Activated CD4-positive, alpha-beta memory T cell treated with anti-CD3 and anti-CD28 coated beads for 36 hours (primary cell): ENCODE measurements at regions not wholly inside any gene's neighbourhood (a gene's known extent, or its start where the extent isn't known, plus 50 kb on each side); places are given as distances from the start of the nearest gene placed in this dataset.

Experiments used
- CTCF ChIA-PET: fragments of 350-600 bp; sonication (Branson Sonifier 250); formaldehyde crosslinking; loops from one replicate; lab custom pipeline; 2021; ENCODE audit warnings: antibody characterized with exemption, inconsistent platforms; lab: Charles Lee
- POLR2A ChIA-PET: fragments of 350-600 bp; sonication (Branson Sonifier 250); formaldehyde crosslinking; loops from one replicate; lab custom pipeline; 2021; ENCODE audit warnings: antibody characterized with exemption; lab: Charles Lee
- DNase-seq: peaks from one replicate; pipeline ENCODE4 v3.0.0-alpha.2; 2020
- H3K27ac Mint-ChIP-seq: one replicate; pipeline ENCODE4 v1.8.0; 2021; ENCODE audit warnings: mixed read lengths
- H3K27me3 Mint-ChIP-seq: one replicate; pipeline ENCODE4 v1.8.0; 2021; ENCODE audit warnings: mixed read lengths
- H3K36me3 Mint-ChIP-seq: one replicate; pipeline ENCODE4 v1.8.0; 2021; ENCODE audit warnings: mixed read lengths
- H3K4me1 Mint-ChIP-seq: one replicate; pipeline ENCODE4 v1.8.0; 2021; ENCODE audit warnings: low read depth, mixed read lengths
- H3K4me3 Mint-ChIP-seq: one replicate; pipeline ENCODE4 v1.8.0; 2021; ENCODE audit warnings: mild to moderate bottlenecking, mixed read lengths
- H3K9me3 Mint-ChIP-seq: one replicate; pipeline ENCODE4 v1.8.0; 2021; ENCODE audit warnings: mixed read lengths
- intact Hi-C: fragments of 100-400 bp; cut with micrococcal nuclease; formaldehyde crosslinking; loops from one replicate; pipeline ENCODE4 v1.15.1; 2023

- DNase-seq = no peak
- Mint-ChIP-seq H3K9me3 (peaks cover 4% of the 10 kb centered on the region), H3K27ac (no peak overlapping the region), H3K36me3 (no peaks in the 10 kb centered on the region), H3K4me1 (no peaks in the 10 kb centered on the region), H3K4me3 (no peak overlapping the region), H3K27me3 (no peaks in the 10 kb centered on the region)
- intact Hi-C loops = no loop called here
- CTCF ChIA-PET = no interaction called here
- POLR2A ChIA-PET = no interaction called here
Observed at GRCh38 chr2:228625481-228625880, 444.0 kb upstream of the SPHKAP start.

DNA sequence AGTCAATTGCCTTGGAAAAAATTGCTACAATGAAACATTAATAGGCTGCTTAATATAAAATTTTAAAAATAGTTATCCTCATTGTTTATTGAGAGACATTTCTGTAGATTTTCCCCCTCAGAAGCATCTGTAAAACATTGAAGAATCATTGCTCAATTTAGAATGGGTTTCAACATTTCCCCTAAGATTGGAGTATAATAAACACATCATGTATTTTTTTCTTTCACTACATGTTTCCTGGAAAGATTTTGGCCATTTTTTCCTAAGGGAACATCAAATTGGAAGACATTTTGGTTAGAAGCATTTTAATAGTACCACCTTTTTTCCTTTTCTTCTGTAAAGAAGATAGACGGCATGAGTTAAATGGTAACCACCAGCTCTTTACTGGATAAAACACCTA is 443.2 kb upstream of the SPHKAP start:
- H3K9me3 Mint-ChIP-seq = peaks cover 4% of the 10 kb centered on the region
- POLR2A ChIA-PET = no interaction called here
- no peak overlapping the region for H3K27ac Mint-ChIP-seq
- no peaks in the 10 kb centered on the region for H3K27me3 Mint-ChIP-seq
- intact Hi-C loops = no loop called here
- CTCF ChIA-PET = no interaction called here
- H3K4me1 Mint-ChIP-seq = no peaks in the 10 kb centered on the region
- no peak for DNase-seq
- H3K4me3 Mint-ChIP-seq = no peak overlapping the region
- H3K36me3 Mint-ChIP-seq = no peaks in the 10 kb centered on the region

GRCh38 chr2:228615496-228615895 is 434.0 kb upstream of the SPHKAP start:
- Mint-ChIP-seq H3K4me1 (no peaks in the 10 kb centered on the region), H3K4me3 (no peak overlapping the region), H3K36me3 (no peaks in the 10 kb centered on the region), H3K9me3 (no peaks in the 10 kb centered on the region), H3K27ac (no peak overlapping the region), H3K27me3 (no peaks in the 10 kb centered on the region)
- DNase-seq = no peak
- CTCF ChIA-PET = no interaction called here
- POLR2A ChIA-PET = no interaction called here
- intact Hi-C loops = no loop called here

- no peak for DNase-seq
- H3K4me1 Mint-ChIP-seq = no peaks in the 10 kb centered on the region
- no peak overlapping the region for H3K27ac Mint-ChIP-seq
- H3K27me3 Mint-ChIP-seq = no peaks in the 10 kb centered on the region
- ChIA-PET POLR2A (no interaction called here), CTCF (no interaction called here)
- intact Hi-C loops = no loop called here
- H3K36me3 Mint-ChIP-seq = no peaks in the 10 kb centered on the region
- H3K4me3 Mint-ChIP-seq = no peak overlapping the region
- no peaks in the 10 kb centered on the region for H3K9me3 Mint-ChIP-seq
Observed at GRCh38 chr2:228614741-228615140, 433.3 kb upstream of the SPHKAP start.

GRCh38 chr2:228613133-228613850 is 431.8 kb upstream of the SPHKAP start:
- Mint-ChIP-seq H3K4me3 (no peak overlapping the region), H3K27me3 (no peaks in the 10 kb centered on the region), H3K4me1 (no peaks in the 10 kb centered on the region), H3K36me3 (no peaks in the 10 kb centered on the region), H3K9me3 (no peaks in the 10 kb centered on the region), H3K27ac (no peak overlapping the region)
- DNase-seq = no peak
- POLR2A ChIA-PET = no interaction called here
- CTCF ChIA-PET = interaction anchor here (0.8 kb wide), 1 partner anchor 8 kb away, joined by 3 read pairs; no protein-coding TSS in a partner anchor
- intact Hi-C loops = no loop called here

GRCh38 chr2:228611171-228611570 is 429.7 kb upstream of the SPHKAP start:
- Mint-ChIP-seq H3K4me3 (no peak overlapping the region), H3K27ac (no peak overlapping the region), H3K36me3 (no peaks in the 10 kb centered on the region), H3K27me3 (no peaks in the 10 kb centered on the region), H3K4me1 (no peaks in the 10 kb centered on the region), H3K9me3 (no peaks in the 10 kb centered on the region)
- ChIA-PET CTCF (no interaction called here), POLR2A (no interaction called here)
- DNase-seq = no peak
- intact Hi-C loops = no loop called here

- DNase-seq = no peak
- Mint-ChIP-seq H3K4me3 (no peak overlapping the region), H3K27ac (no peak overlapping the region), H3K27me3 (no peaks in the 10 kb centered on the region), H3K4me1 (no peaks in the 10 kb centered on the region), H3K36me3 (no peaks in the 10 kb centered on the region), H3K9me3 (no peaks in the 10 kb centered on the region)
- ChIA-PET POLR2A (no interaction called here), CTCF (no interaction called here)
- intact Hi-C loops = no loop called here
Observed at GRCh38 chr2:228602288-228602687, 420.8 kb upstream of the SPHKAP start.

GRCh38 chr2:228600265-228600664 is 418.8 kb upstream of the SPHKAP start:
- Mint-ChIP-seq H3K36me3 (no peaks in the 10 kb centered on the region), H3K4me1 (no peaks in the 10 kb centered on the region), H3K27me3 (no peaks in the 10 kb centered on the region), H3K4me3 (no peak overlapping the region), H3K9me3 (no peaks in the 10 kb centered on the region), H3K27ac (no peak overlapping the region)
- ChIA-PET POLR2A (no interaction called here), CTCF (no interaction called here)
- no peak for DNase-seq
- intact Hi-C loops = no loop called here

- POLR2A ChIA-PET = no interaction called here
- DNase-seq = no peak
- no peak overlapping the region for H3K27ac Mint-ChIP-seq
- no peaks in the 10 kb centered on the region for H3K4me1 Mint-ChIP-seq
- H3K4me3 Mint-ChIP-seq = no peak overlapping the region
- no peaks in the 10 kb centered on the region for H3K36me3 Mint-ChIP-seq
- intact Hi-C loops = no loop called here
- CTCF ChIA-PET = no interaction called here
- no peaks in the 10 kb centered on the region for H3K27me3 Mint-ChIP-seq
- H3K9me3 Mint-ChIP-seq = no peaks in the 10 kb centered on the region
Observed at GRCh38 chr2:228599781-228600180, 418.3 kb upstream of the SPHKAP start.

- CTCF ChIA-PET = no interaction called here
- Mint-ChIP-seq H3K9me3 (no peaks in the 10 kb centered on the region), H3K4me3 (no peak overlapping the region), H3K27ac (no peak overlapping the region), H3K36me3 (no peaks in the 10 kb centered on the region), H3K27me3 (no peaks in the 10 kb centered on the region), H3K4me1 (no peaks in the 10 kb centered on the region)
- intact Hi-C loops = no loop called here
- no peak for DNase-seq
- POLR2A ChIA-PET = no interaction called here
Observed at GRCh38 chr2:228599297-228599696, 417.8 kb upstream of the SPHKAP start.

DNA sequence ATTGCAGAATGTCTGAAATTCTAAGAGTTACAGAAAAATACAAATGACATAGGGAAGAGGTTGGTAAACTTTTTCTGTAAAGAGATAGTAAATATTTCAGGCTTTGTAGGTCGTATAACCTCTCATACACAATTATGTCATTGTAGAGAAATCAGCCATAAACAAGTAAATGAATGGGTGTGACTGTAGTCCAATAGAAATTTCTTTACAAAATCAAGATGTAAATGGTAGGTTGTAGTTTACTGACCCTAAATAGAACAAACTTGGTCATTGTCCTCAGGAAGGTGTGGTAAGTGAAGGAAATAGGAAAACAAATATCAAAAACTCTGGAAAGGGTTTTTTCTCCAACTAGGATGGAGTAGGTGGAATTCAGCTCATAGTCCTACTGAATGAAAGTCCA is 415.5 kb upstream of the SPHKAP start:
- Mint-ChIP-seq H3K27me3 (no peaks in the 10 kb centered on the region), H3K4me1 (no peaks in the 10 kb centered on the region), H3K36me3 (no peaks in the 10 kb centered on the region), H3K4me3 (no peak overlapping the region), H3K27ac (no peak overlapping the region), H3K9me3 (no peaks in the 10 kb centered on the region)
- no peak for DNase-seq
- CTCF ChIA-PET = no interaction called here
- POLR2A ChIA-PET = no interaction called here
- intact Hi-C loops = no loop called here

DNA sequence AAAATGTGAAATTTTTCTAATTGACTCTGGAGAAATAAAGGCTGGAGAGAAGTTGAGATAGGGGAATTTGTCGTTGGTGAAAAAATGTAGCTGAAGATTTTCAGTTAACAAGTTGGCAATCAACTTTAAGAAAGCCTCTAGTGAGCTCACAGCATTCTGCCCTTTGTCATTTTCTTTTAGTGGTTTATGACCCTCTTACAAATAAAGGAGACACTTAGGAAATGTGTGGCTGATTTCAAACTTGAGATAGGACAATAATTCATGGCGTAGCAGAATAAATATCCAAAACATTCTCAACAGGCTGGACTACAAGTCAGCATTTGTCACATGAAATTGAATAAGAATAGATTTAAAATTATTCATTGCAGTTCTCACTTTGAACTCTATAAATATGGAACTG is 412.5 kb upstream of the SPHKAP start:
- no peaks in the 10 kb centered on the region for H3K27me3 Mint-ChIP-seq
- H3K9me3 Mint-ChIP-seq = peaks cover 3% of the 10 kb centered on the region
- POLR2A ChIA-PET = no interaction called here
- no peaks in the 10 kb centered on the region for H3K36me3 Mint-ChIP-seq
- CTCF ChIA-PET = no interaction called here
- no peak for DNase-seq
- H3K4me1 Mint-ChIP-seq = no peaks in the 10 kb centered on the region
- H3K27ac Mint-ChIP-seq = no peak overlapping the region
- no peak overlapping the region for H3K4me3 Mint-ChIP-seq
- intact Hi-C loops = no loop called here

DNA sequence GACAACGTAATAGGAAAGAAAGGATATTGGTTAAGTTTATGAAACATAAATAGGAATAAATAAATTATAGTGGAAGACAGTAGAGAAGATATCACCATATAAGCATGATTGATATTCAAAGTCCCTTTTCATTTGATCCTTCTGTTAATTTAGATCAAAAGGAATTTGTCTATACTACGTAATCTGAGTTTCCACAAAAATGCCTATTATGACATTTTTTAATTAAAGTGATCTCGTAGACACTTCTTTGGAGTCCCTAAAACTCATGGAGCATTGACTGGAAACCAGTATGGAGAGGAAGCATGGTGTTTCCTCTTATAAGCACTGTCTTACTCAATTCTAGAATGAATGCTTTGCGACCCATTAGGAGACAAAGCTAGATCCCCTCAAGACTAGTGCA is 411.4 kb upstream of the SPHKAP start:
- no peak for DNase-seq
- Mint-ChIP-seq H3K27ac (no peak overlapping the region), H3K4me1 (no peaks in the 10 kb centered on the region), H3K27me3 (no peaks in the 10 kb centered on the region), H3K9me3 (peaks cover 7% of the 10 kb centered on the region), H3K36me3 (no peaks in the 10 kb centered on the region), H3K4me3 (no peak overlapping the region)
- intact Hi-C loops = no loop called here
- ChIA-PET POLR2A (no interaction called here), CTCF (no interaction called here)
